IgD-negative memory B cell (primary cell): ENCODE measurements at regions not wholly inside any gene's neighbourhood (a gene's known extent, or its start where the extent isn't known, plus 50 kb on each side); places are given as distances from the start of the nearest gene placed in this dataset.

Experiments used
- H3K27ac Mint-ChIP-seq, 3 donors: one replicate each; pipeline ENCODE4 v1.8.0; 2020 to 2022; ENCODE audit warnings: mild to moderate bottlenecking in 3 of 3, mixed read lengths in 3 of 3, moderate library complexity in 1 of 3
- H3K27me3 Mint-ChIP-seq: one replicate; pipeline ENCODE4 v1.8.0; 2021; ENCODE audit warnings: mixed read lengths
- H3K36me3 Mint-ChIP-seq: one replicate; pipeline ENCODE4 v1.8.0; 2020; ENCODE audit warnings: mild to moderate bottlenecking, mixed read lengths
- H3K4me1 Mint-ChIP-seq, 3 donors: one replicate each; pipeline ENCODE4 v1.8.0; 2020 to 2022; ENCODE audit warnings: mixed read lengths in 3 of 3, mild to moderate bottlenecking in 1 of 3
- H3K4me3 Mint-ChIP-seq, 4 donors: one replicate each; pipeline ENCODE4 v1.8.0; 2020 to 2022; ENCODE audit warnings: mild to moderate bottlenecking in 4 of 4, mixed read lengths in 4 of 4, moderate library complexity in 3 of 4
- H3K9me3 Mint-ChIP-seq, 3 donors: one replicate each; pipeline ENCODE4 v1.8.0; 2020 to 2021; ENCODE audit warnings: mixed read lengths in 3 of 3, mild to moderate bottlenecking in 1 of 3

GRCh38 chr10:131685576-131685975 is 215.2 kb upstream of the PPP2R2D start:
- Mint-ChIP-seq H3K27me3 (no peaks in the 10 kb centered on the region), H3K36me3 (no peaks in the 10 kb centered on the region), H3K27ac (peak overlapping the region in 2 of 3 donors; percentile 27 to 87), H3K4me1 (peaks cover 0 to 1% (median 0%) of the 10 kb centered on the region in 3 donors), H3K4me3 (no peak overlapping the region), H3K9me3 (peaks cover 0 to 4% (median 3%) of the 10 kb centered on the region in 3 donors)

GRCh38 chr10:131686781-131687420 is 213.9 kb upstream of the PPP2R2D start:
- Mint-ChIP-seq H3K4me1 (peaks cover 0 to 1% (median 0%) of the 10 kb centered on the region in 3 donors), H3K4me3 (no peak overlapping the region), H3K27me3 (no peaks in the 10 kb centered on the region), H3K27ac (no peak overlapping the region), H3K36me3 (no peaks in the 10 kb centered on the region), H3K9me3 (peaks cover 0 to 4% (median 3%) of the 10 kb centered on the region in 3 donors)

GRCh38 chr10:131688304-131688703 is 212.5 kb upstream of the PPP2R2D start:
- Mint-ChIP-seq H3K27me3 (no peaks in the 10 kb centered on the region), H3K9me3 (peaks cover 0 to 4% (median 3%) of the 10 kb centered on the region in 3 donors), H3K27ac (no peak overlapping the region), H3K4me1 (peaks cover 0 to 1% (median 0%) of the 10 kb centered on the region in 3 donors), H3K4me3 (no peak overlapping the region), H3K36me3 (peaks cover 2% of the 10 kb centered on the region)

- H3K9me3 Mint-ChIP-seq: peaks cover 0 to 4% (median 3%) of the 10 kb centered on the region in 3 donors
- no peak overlapping the region for H3K4me3 Mint-ChIP-seq
- H3K36me3 Mint-ChIP-seq: peaks cover 2% of the 10 kb centered on the region
- H3K27me3 Mint-ChIP-seq: no peaks in the 10 kb centered on the region
- no peak overlapping the region for H3K27ac Mint-ChIP-seq
- peaks cover 0 to 1% (median 0%) of the 10 kb centered on the region in 3 donors for H3K4me1 Mint-ChIP-seq
Observed at GRCh38 chr10:131689016-131689415, 211.8 kb upstream of the PPP2R2D start.

- Mint-ChIP-seq H3K4me3 (no peak overlapping the region), H3K9me3 (peaks cover 0 to 4% (median 3%) of the 10 kb centered on the region in 3 donors), H3K27ac (no peak overlapping the region), H3K4me1 (peaks cover 0 to 1% (median 0%) of the 10 kb centered on the region in 3 donors), H3K36me3 (peaks cover 2% of the 10 kb centered on the region), H3K27me3 (no peaks in the 10 kb centered on the region)
Observed at GRCh38 chr10:131689486-131689885, 211.3 kb upstream of the PPP2R2D start.

- Mint-ChIP-seq H3K27me3 (no peaks in the 10 kb centered on the region), H3K4me3 (no peak overlapping the region)
Observed at GRCh38 chr10:131689954-131690757, 210.7 kb upstream of the PPP2R2D start.

GRCh38 chr10:131690805-131691239 is 210.0 kb upstream of the PPP2R2D start:
- Mint-ChIP-seq H3K4me3 (no peak overlapping the region), H3K27me3 (no peaks in the 10 kb centered on the region), H3K9me3 (peaks cover 0 to 3% (median 2%) of the 10 kb centered on the region in 3 donors), H3K36me3 (peaks cover 2% of the 10 kb centered on the region), H3K27ac (no peak overlapping the region), H3K4me1 (peaks cover 0 to 1% (median 0%) of the 10 kb centered on the region in 3 donors)

More at GRCh38 chr10:131689954-131690757, 210.7 kb upstream of the PPP2R2D start:
- peaks cover 0 to 3% (median 2%) of the 10 kb centered on the region in 3 donors for H3K9me3 Mint-ChIP-seq
- peaks cover 0 to 1% (median 0%) of the 10 kb centered on the region in 3 donors for H3K4me1 Mint-ChIP-seq
- H3K27ac Mint-ChIP-seq: no peak overlapping the region
- peaks cover 2% of the 10 kb centered on the region for H3K36me3 Mint-ChIP-seq

GRCh38 chr10:131691481-131692090 is 209.2 kb upstream of the PPP2R2D start:
- H3K27ac Mint-ChIP-seq: no peak overlapping the region
- H3K4me3 Mint-ChIP-seq: no peak overlapping the region
- peaks cover 2% of the 10 kb centered on the region for H3K36me3 Mint-ChIP-seq
- peaks cover 0 to 1% (median 0%) of the 10 kb centered on the region in 3 donors for H3K4me1 Mint-ChIP-seq
- peaks cover 0 to 4% (median 3%) of the 10 kb centered on the region in 3 donors for H3K9me3 Mint-ChIP-seq
- H3K27me3 Mint-ChIP-seq: no peaks in the 10 kb centered on the region

GRCh38 chr10:131692176-131692575 is 208.6 kb upstream of the PPP2R2D start:
- H3K4me1 Mint-ChIP-seq: peaks cover 0 to 1% (median 0%) of the 10 kb centered on the region in 3 donors
- peaks cover 0 to 4% (median 3%) of the 10 kb centered on the region in 3 donors for H3K9me3 Mint-ChIP-seq
- no peaks in the 10 kb centered on the region for H3K27me3 Mint-ChIP-seq
- H3K4me3 Mint-ChIP-seq: no peak overlapping the region
- peaks cover 2% of the 10 kb centered on the region for H3K36me3 Mint-ChIP-seq
- H3K27ac Mint-ChIP-seq: no peak overlapping the region

- no peak overlapping the region for H3K27ac Mint-ChIP-seq
- peaks cover 0 to 1% (median 0%) of the 10 kb centered on the region in 3 donors for H3K4me1 Mint-ChIP-seq
- H3K27me3 Mint-ChIP-seq: no peaks in the 10 kb centered on the region
- H3K36me3 Mint-ChIP-seq: peaks cover 2% of the 10 kb centered on the region
- no peak overlapping the region for H3K4me3 Mint-ChIP-seq
- H3K9me3 Mint-ChIP-seq: peaks cover 0 to 4% (median 3%) of the 10 kb centered on the region in 3 donors
Observed at GRCh38 chr10:131692686-131693334, 208.0 kb upstream of the PPP2R2D start.

- Mint-ChIP-seq H3K27me3 (no peaks in the 10 kb centered on the region), H3K4me1 (peaks cover 0 to 4% (median 0%) of the 10 kb centered on the region in 3 donors), H3K4me3 (no peak overlapping the region), H3K27ac (no peak overlapping the region), H3K9me3 (peaks cover 0 to 4% (median 3%) of the 10 kb centered on the region in 3 donors), H3K36me3 (peaks cover 2% of the 10 kb centered on the region)
Observed at GRCh38 chr10:131693766-131694165, 207.0 kb upstream of the PPP2R2D start.

GRCh38 chr10:131694168-131694780 is 206.5 kb upstream of the PPP2R2D start:
- Mint-ChIP-seq H3K36me3 (peaks cover 2% of the 10 kb centered on the region), H3K4me1 (peaks cover 0 to 4% (median 0%) of the 10 kb centered on the region in 3 donors), H3K27ac (no peak overlapping the region), H3K27me3 (no peaks in the 10 kb centered on the region), H3K4me3 (no peak overlapping the region), H3K9me3 (peaks cover 0 to 3% (median 3%) of the 10 kb centered on the region in 3 donors)

- Mint-ChIP-seq H3K27me3 (no peaks in the 10 kb centered on the region), H3K36me3 (peaks cover 2% of the 10 kb centered on the region), H3K9me3 (peaks cover 0 to 3% (median 2%) of the 10 kb centered on the region in 3 donors), H3K4me3 (no peak overlapping the region), H3K27ac (no peak overlapping the region), H3K4me1 (peaks cover 0 to 4% (median 0%) of the 10 kb centered on the region in 3 donors)
Observed at GRCh38 chr10:131694781-131695495, 205.9 kb upstream of the PPP2R2D start.
